HUES48 (cell line): ENCODE measurements at regions not wholly inside any gene's neighbourhood (a gene's known extent, or its start where the extent isn't known, plus 50 kb on each side); places are given as distances from the start of the nearest gene placed in this dataset.

Source experiments
- H3K27ac ChIP-seq: one replicate; pipeline ENCODE4 v1.7.0; 2013; ENCODE audit warnings: low read depth, low read length, inconsistent platforms
- H3K27me3 ChIP-seq: 2 replicates; pipeline ENCODE4 v1.6.1; 2013; ENCODE audit warnings: mild to moderate bottlenecking, low read length; ENCODE audit not compliant: control insufficient read depth, insufficient read depth
- H3K36me3 ChIP-seq: 2 replicates; pipeline ENCODE4 v1.6.1; 2013; ENCODE audit warnings: low read length; ENCODE audit not compliant: control insufficient read depth, insufficient read depth
- H3K4me1 ChIP-seq: 2 replicates; pipeline ENCODE4 v1.6.1; 2013; ENCODE audit warnings: mild to moderate bottlenecking, low read length; ENCODE audit not compliant: control insufficient read depth, insufficient read depth
- H3K4me3 ChIP-seq: 2 replicates; pipeline ENCODE4 v1.5.1; 2013; ENCODE audit warnings: mild to moderate bottlenecking, low read depth, low read length
- H3K9ac ChIP-seq: 2 replicates; pipeline ENCODE4 v1.6.1; 2013; ENCODE audit warnings: mild to moderate bottlenecking, low read depth, low read length, moderate library complexity
- H3K9me3 ChIP-seq: 2 replicates; pipeline ENCODE4 v1.6.1; 2013; ENCODE audit warnings: low read length; ENCODE audit not compliant: control insufficient read depth, insufficient read depth

GRCh38 chr2:134173338-134174016 lies 80.4 kb upstream of the MGAT5 start:
- Histone ChIP-seq H3K4me1 (peaks cover 30% of the 10 kb centered on the region), H3K9ac (no peak overlapping the region), H3K36me3 (no peaks in the 10 kb centered on the region), H3K27me3 (no peaks in the 10 kb centered on the region), H3K27ac (no peak overlapping the region), H3K9me3 (no peaks in the 10 kb centered on the region), H3K4me3 (no peak overlapping the region)

- Histone ChIP-seq H3K4me3 (no peak overlapping the region), H3K9ac (no peak overlapping the region), H3K4me1 (peaks cover 26% of the 10 kb centered on the region), H3K27me3 (no peaks in the 10 kb centered on the region), H3K9me3 (no peaks in the 10 kb centered on the region), H3K27ac (no peak overlapping the region), H3K36me3 (no peaks in the 10 kb centered on the region)
These were observed 79.2 kb upstream of the MGAT5 start for GRCh38 chr2:134174711-134175110.

GRCh38 chr2:134175834-134176233 lies 78.0 kb upstream of the MGAT5 start:
- Histone ChIP-seq H3K4me1 (peaks cover 17% of the 10 kb centered on the region), H3K36me3 (no peaks in the 10 kb centered on the region), H3K9me3 (no peaks in the 10 kb centered on the region), H3K9ac (no peak overlapping the region), H3K4me3 (no peak overlapping the region), H3K27ac (no peak overlapping the region), H3K27me3 (no peaks in the 10 kb centered on the region)

- Histone ChIP-seq H3K9me3 (no peaks in the 10 kb centered on the region), H3K4me1 (peaks cover 17% of the 10 kb centered on the region), H3K9ac (no peak overlapping the region), H3K27me3 (no peaks in the 10 kb centered on the region), H3K27ac (no peak overlapping the region), H3K36me3 (no peaks in the 10 kb centered on the region), H3K4me3 (no peak overlapping the region)
These were observed 76.4 kb upstream of the MGAT5 start for GRCh38 chr2:134177351-134177931.

- no peak overlapping the region for H3K27ac ChIP-seq
- H3K27me3 ChIP-seq, result no peaks in the 10 kb centered on the region
- H3K9me3 ChIP-seq, result no peaks in the 10 kb centered on the region
- no peak overlapping the region for H3K4me3 ChIP-seq
- H3K9ac ChIP-seq, result no peak overlapping the region
- no peaks in the 10 kb centered on the region for H3K36me3 ChIP-seq
- peaks cover 17% of the 10 kb centered on the region for H3K4me1 ChIP-seq
These were observed 75.6 kb upstream of the MGAT5 start for GRCh38 chr2:134178138-134178877.

- Histone ChIP-seq H3K27ac (no peak overlapping the region), H3K4me1 (peaks cover 20% of the 10 kb centered on the region), H3K9ac (no peak overlapping the region), H3K27me3 (no peaks in the 10 kb centered on the region), H3K9me3 (no peaks in the 10 kb centered on the region), H3K36me3 (no peaks in the 10 kb centered on the region), H3K4me3 (no peak overlapping the region)
These were observed 72.7 kb upstream of the MGAT5 start for GRCh38 chr2:134181219-134181618.

- H3K27me3 ChIP-seq, result no peaks in the 10 kb centered on the region
- no peak overlapping the region for H3K4me3 ChIP-seq
- H3K9ac ChIP-seq, result no peak overlapping the region
- peaks cover 6% of the 10 kb centered on the region for H3K4me1 ChIP-seq
- H3K9me3 ChIP-seq, result no peaks in the 10 kb centered on the region
- H3K36me3 ChIP-seq, result no peaks in the 10 kb centered on the region
- H3K27ac ChIP-seq, result no peak overlapping the region
These were observed 70.2 kb upstream of the MGAT5 start for GRCh38 chr2:134183679-134184078.

- Histone ChIP-seq H3K36me3 (no peaks in the 10 kb centered on the region), H3K4me3 (no peak overlapping the region), H3K27ac (no peak overlapping the region), H3K9me3 (no peaks in the 10 kb centered on the region), H3K4me1 (peaks cover 3% of the 10 kb centered on the region; the same call in 1 of the 2 replicates), H3K27me3 (no peaks in the 10 kb centered on the region), H3K9ac (no peak overlapping the region)
These were observed 68.2 kb upstream of the MGAT5 start for GRCh38 chr2:134185639-134186038.

GRCh38 chr2:134189009-134189720 lies 64.7 kb upstream of the MGAT5 start:
- Histone ChIP-seq H3K4me1 (peaks cover 3% of the 10 kb centered on the region; the same call in 1 of the 2 replicates), H3K27me3 (no peaks in the 10 kb centered on the region), H3K36me3 (no peaks in the 10 kb centered on the region), H3K4me3 (no peak overlapping the region), H3K9ac (no peak overlapping the region), H3K9me3 (no peaks in the 10 kb centered on the region), H3K27ac (no peak overlapping the region)

- Histone ChIP-seq H3K4me3 (no peak overlapping the region), H3K9me3 (no peaks in the 10 kb centered on the region), H3K27ac (no peak overlapping the region), H3K9ac (no peak overlapping the region), H3K36me3 (no peaks in the 10 kb centered on the region), H3K27me3 (no peaks in the 10 kb centered on the region), H3K4me1 (peaks cover 2% of the 10 kb centered on the region; the same call in 1 of the 2 replicates)
These were observed 63.6 kb upstream of the MGAT5 start for GRCh38 chr2:134190062-134190806.
